Neural cell (in vitro differentiated cells): ENCODE measurements at regions not wholly inside any gene's neighbourhood (a gene's known extent, or its start where the extent isn't known, plus 50 kb on each side); places are given as distances from the start of the nearest gene placed in this dataset.

Experiments used
- CTCF ChIP-seq: fragments of 450-650 bp; IDR thresholded peaks from 2 replicates; pipeline ENCODE4 v1.5.1; 2014; ENCODE audit warnings: antibody characterized with exemption, mild to moderate bottlenecking, moderate library complexity; ENCODE audit not compliant: poor library complexity, severe bottlenecking
- EP300 ChIP-seq: fragments of 450-650 bp; conservative IDR thresholded peaks from 2 replicates; pipeline ENCODE4 v1.6.1; 2014; ENCODE audit warnings: antibody characterized with exemption, mild to moderate bottlenecking, moderate library complexity; ENCODE audit not compliant: poor library complexity, severe bottlenecking
- EZH2 ChIP-seq: fragments of 200-600, 300-800 bp; shearing (Covaris generic), sonication (generic); IDR thresholded peaks from 2 replicates; pipeline ENCODE4 v1.6.1; 2014; ENCODE audit warnings: antibody characterized with exemption, low read length, borderline replicate concordance, mild to moderate bottlenecking; ENCODE audit not compliant: insufficient read depth, poor library complexity, severe bottlenecking
- POLR2AphosphoS5 ChIP-seq: IDR thresholded peaks from 2 replicates; pipeline ENCODE4 v1.6.1; 2012
- RAD21 ChIP-seq: fragments of 450-650 bp; conservative IDR thresholded peaks from 2 replicates; pipeline ENCODE4 v1.6.1; 2014; ENCODE audit warnings: antibody characterized with exemption, mild to moderate bottlenecking, moderate library complexity
- REST ChIP-seq: IDR thresholded peaks from 2 replicates; pipeline ENCODE4 v1.6.1; 2012; ENCODE audit warnings: borderline replicate concordance
- SMC3 ChIP-seq: fragments of 450-650 bp; conservative IDR thresholded peaks from 2 replicates; pipeline ENCODE4 v1.6.1; 2014; ENCODE audit warnings: antibody characterized with exemption, mild to moderate bottlenecking, moderate library complexity; ENCODE audit not compliant: poor library complexity
- TAF1 ChIP-seq: IDR thresholded peaks from 2 replicates; pipeline ENCODE4 v1.6.1; 2012; ENCODE audit warnings: low read depth

- TF ChIP-seq CTCF, result no peak
- no peak for TF ChIP-seq RAD21
- TF ChIP-seq EZH2, result no peak
- TF ChIP-seq SMC3, result no peak
- no peak for TF ChIP-seq TAF1
- no peak for TF ChIP-seq POLR2AphosphoS5
- no peak for TF ChIP-seq REST
- no peak for TF ChIP-seq EP300
Measured at GRCh38 chr10:106327747-106328146, 836.8 kb downstream of the SORCS1 start.
